Activated T-helper 17 cell treated with anti-CD3 and anti-CD28 coated beads, Interleukin-2, amount 50 U/mL, for 72 hours (primary cell): ENCODE measurements at regions not wholly inside any gene's neighbourhood (a gene's known extent, or its start where the extent isn't known, plus 50 kb on each side); places are given as distances from the start of the nearest gene placed in this dataset.

Source experiments
- ATAC-seq: fragments of 150-1000 bp; cut with Tn5 transposase; replicated peaks from 2 replicates; pipeline ENCODE4 v1.10.0; 2021; ENCODE audit warnings: mild to moderate bottlenecking, moderate library complexity
- H3K27ac Mint-ChIP-seq: one replicate; pipeline ENCODE4 v1.8.0; 2022; ENCODE audit warnings: mixed read lengths
- H3K27me3 Mint-ChIP-seq: one replicate; pipeline ENCODE4 v1.8.0; 2022; ENCODE audit warnings: mixed read lengths
- H3K36me3 Mint-ChIP-seq: one replicate; pipeline ENCODE4 v1.8.0; 2022; ENCODE audit warnings: low read depth, mild to moderate bottlenecking, mixed read lengths
- H3K4me1 Mint-ChIP-seq: one replicate; pipeline ENCODE4 v1.8.0; 2022; ENCODE audit warnings: mixed read lengths
- H3K4me3 Mint-ChIP-seq: one replicate; pipeline ENCODE4 v1.8.0; 2022; ENCODE audit warnings: mild to moderate bottlenecking, mixed read lengths
- H3K9me3 Mint-ChIP-seq: one replicate; pipeline ENCODE4 v1.8.0; 2022; ENCODE audit warnings: mixed read lengths

DNA sequence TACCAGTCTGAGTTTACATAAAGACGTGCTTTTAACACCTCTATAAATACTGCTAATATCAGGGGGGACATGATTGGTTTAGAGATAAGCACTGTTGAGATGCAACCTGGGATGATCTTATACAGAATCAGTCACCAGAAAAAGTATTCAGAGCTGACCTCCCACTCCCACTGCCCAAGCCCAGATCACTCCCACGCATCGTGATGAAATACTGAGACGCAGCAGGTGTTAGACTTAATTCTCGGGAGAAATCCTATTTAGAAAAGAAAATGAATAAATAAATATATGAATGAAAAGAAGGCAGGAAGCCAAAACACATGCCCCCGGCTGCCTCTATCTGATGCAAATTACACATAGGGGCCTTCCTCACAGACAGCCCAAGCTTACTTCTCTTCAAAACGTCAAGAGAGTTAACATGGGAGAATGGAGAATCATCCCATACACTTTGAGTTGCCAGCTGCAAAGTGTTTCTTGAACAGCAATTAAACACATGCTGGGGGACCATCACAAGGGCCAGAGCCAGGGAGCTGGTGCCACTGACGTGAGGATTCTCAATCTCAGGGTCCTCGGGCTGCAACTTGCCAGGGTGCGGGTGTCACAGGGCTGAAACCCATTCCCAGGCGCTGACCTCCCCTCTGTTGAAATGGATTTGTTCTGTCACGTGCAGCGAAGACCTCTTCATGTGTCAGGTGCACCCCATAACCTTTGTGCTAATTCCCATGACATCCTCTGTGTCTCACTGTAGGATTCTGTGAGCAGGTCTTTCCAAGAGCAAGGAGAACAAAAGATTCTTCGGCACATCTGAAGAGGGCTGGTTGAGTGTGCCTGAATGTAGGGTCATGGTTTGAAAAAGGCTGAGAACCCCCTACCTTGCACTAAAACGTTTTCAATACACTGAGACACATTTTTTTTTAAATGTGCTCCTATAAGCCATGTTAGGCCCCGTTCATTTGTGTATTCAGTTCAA, 764.2 kb upstream of the ARRDC4 start:
- H3K27me3 Mint-ChIP-seq, result no peaks in the 10 kb centered on the region
- H3K36me3 Mint-ChIP-seq, result no peaks in the 10 kb centered on the region
- peaks cover 7% of the 10 kb centered on the region for H3K9me3 Mint-ChIP-seq
- no peak overlapping the region for H3K4me3 Mint-ChIP-seq
- H3K4me1 Mint-ChIP-seq, result no peaks in the 10 kb centered on the region
- ATAC-seq, result no peak
- H3K27ac Mint-ChIP-seq, result no peak overlapping the region

- no peaks in the 10 kb centered on the region for H3K27me3 Mint-ChIP-seq
- H3K4me3 Mint-ChIP-seq, result no peak overlapping the region
- H3K9me3 Mint-ChIP-seq, result peaks cover 4% of the 10 kb centered on the region
Measured at GRCh38 chr15:97199393-97200051, 761.0 kb upstream of the ARRDC4 start.

GRCh38 chr15:97200161-97200560, 760.3 kb upstream of the ARRDC4 start:
- no peak for ATAC-seq
- H3K4me3 Mint-ChIP-seq, result no peak overlapping the region
- no peaks in the 10 kb centered on the region for H3K9me3 Mint-ChIP-seq
- no peaks in the 10 kb centered on the region for H3K36me3 Mint-ChIP-seq
- H3K27ac Mint-ChIP-seq, result no peak overlapping the region
- H3K27me3 Mint-ChIP-seq, result no peaks in the 10 kb centered on the region
- H3K4me1 Mint-ChIP-seq, result no peaks in the 10 kb centered on the region

More at GRCh38 chr15:97199393-97200051, 761.0 kb upstream of the ARRDC4 start:
- ATAC-seq, result no peak
- H3K4me1 Mint-ChIP-seq, result no peaks in the 10 kb centered on the region
- no peaks in the 10 kb centered on the region for H3K36me3 Mint-ChIP-seq
- no peak overlapping the region for H3K27ac Mint-ChIP-seq

- no peaks in the 10 kb centered on the region for H3K36me3 Mint-ChIP-seq
- H3K4me1 Mint-ChIP-seq, result no peaks in the 10 kb centered on the region
- H3K27me3 Mint-ChIP-seq, result no peaks in the 10 kb centered on the region
- no peak for ATAC-seq
- no peak overlapping the region for H3K27ac Mint-ChIP-seq
- H3K4me3 Mint-ChIP-seq, result no peak overlapping the region
- no peaks in the 10 kb centered on the region for H3K9me3 Mint-ChIP-seq
Measured at GRCh38 chr15:97210277-97210676, 750.2 kb upstream of the ARRDC4 start.

GRCh38 chr15:97215629-97216028, 744.9 kb upstream of the ARRDC4 start:
- Mint-ChIP-seq H3K27me3 (no peaks in the 10 kb centered on the region), H3K9me3 (no peaks in the 10 kb centered on the region)

DNA sequence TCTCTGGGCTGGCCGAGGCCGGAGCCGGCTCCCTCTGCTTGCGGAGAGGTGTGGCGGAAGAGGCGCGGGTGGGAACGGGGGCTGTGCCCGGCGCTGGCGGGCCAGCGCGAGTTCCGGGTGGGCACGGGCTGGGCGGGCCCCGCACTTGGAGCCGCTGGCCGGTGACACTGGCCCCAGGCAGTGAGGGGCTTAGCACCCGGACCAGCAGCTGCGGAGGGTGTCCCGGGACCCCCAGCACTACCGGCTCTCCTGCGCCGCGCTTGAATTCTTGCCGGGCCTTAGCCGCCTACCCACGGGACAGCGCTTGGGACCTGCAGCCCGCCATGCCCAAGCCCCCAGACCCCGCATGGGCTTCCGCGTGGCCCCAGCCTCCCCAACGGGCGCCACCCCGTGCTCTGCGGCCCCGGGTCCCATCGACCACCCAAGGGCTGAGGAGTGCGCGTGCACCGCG, 736.3 kb upstream of the ARRDC4 start:
- Mint-ChIP-seq H3K36me3 (no peaks in the 10 kb centered on the region), H3K27ac (no peak overlapping the region), H3K4me1 (no peaks in the 10 kb centered on the region), H3K4me3 (no peak overlapping the region), H3K9me3 (no peaks in the 10 kb centered on the region), H3K27me3 (no peaks in the 10 kb centered on the region)
- no peak for ATAC-seq

More at GRCh38 chr15:97215629-97216028, 744.9 kb upstream of the ARRDC4 start:
- ATAC-seq, result no peak
- no peak overlapping the region for H3K27ac Mint-ChIP-seq
- no peak overlapping the region for H3K4me3 Mint-ChIP-seq
- no peaks in the 10 kb centered on the region for H3K36me3 Mint-ChIP-seq
- H3K4me1 Mint-ChIP-seq, result no peaks in the 10 kb centered on the region

DNA sequence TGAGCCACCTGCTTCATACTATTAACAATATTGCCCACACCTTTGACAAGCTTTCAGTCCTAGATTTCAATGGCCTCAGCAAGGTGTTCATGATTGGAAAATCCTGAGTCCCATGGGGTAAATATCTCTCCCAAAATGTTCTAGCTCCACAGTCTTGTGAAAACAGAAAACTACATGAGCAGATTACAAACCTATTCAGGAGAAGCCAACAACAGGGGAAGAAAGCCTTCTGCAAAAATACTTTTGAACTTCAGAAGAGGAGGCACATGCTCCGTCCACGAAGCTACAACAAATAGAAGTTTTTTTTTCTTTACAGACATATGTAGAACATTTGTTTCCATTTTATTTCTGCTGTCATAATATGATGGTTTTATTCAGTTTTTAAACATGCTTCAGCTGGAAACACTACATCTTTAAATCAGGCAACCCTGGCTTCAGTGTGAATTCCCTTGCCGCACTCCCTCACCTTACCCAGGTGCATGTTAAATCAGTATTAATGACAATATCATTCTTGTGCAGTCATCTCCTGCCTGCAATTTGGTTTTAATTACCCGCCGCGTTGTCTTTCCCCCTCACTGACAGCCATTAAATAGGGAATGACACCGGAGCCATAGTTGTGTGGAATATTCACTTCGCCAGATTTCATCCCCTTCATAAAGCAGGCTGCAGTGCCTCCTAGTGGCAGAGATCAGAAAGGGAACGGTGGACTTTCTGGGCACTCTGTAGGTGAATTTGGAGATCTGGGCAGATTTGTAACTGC, 725.5 kb upstream of the ARRDC4 start:
- Mint-ChIP-seq H3K9me3 (peaks cover 3% of the 10 kb centered on the region), H3K27me3 (no peaks in the 10 kb centered on the region), H3K4me3 (no peak overlapping the region), H3K4me1 (peaks cover 3% of the 10 kb centered on the region), H3K36me3 (no peaks in the 10 kb centered on the region), H3K27ac (no peak overlapping the region)
- ATAC-seq, result no peak

GRCh38 chr15:97235611-97235985, 724.9 kb upstream of the ARRDC4 start:
- H3K9me3 Mint-ChIP-seq, result peaks cover 3% of the 10 kb centered on the region
- H3K4me3 Mint-ChIP-seq, result no peak overlapping the region
- peaks cover 3% of the 10 kb centered on the region for H3K4me1 Mint-ChIP-seq
- ATAC-seq, result no peak
- no peaks in the 10 kb centered on the region for H3K27me3 Mint-ChIP-seq
- H3K27ac Mint-ChIP-seq, result no peak overlapping the region
- no peaks in the 10 kb centered on the region for H3K36me3 Mint-ChIP-seq

DNA sequence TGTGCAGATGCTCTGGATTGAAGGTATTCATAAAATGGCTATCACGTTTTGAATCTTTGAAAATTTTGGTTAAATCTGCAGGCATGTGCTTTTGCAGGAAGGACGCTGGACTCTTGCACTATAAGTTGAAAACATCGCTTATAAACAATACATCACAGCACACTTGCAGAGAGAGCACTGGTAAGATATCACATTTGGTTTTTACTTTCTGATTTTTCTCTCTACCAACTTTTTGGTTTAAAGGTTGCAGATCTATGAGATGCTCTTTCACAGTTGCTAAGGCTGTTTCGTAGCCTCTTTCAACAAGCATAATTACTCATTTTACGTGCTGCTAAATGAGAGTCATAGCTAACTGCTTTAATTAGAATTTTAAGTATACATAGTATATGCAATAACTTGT, 724.4 kb upstream of the ARRDC4 start:
- Mint-ChIP-seq H3K9me3 (peaks cover 3% of the 10 kb centered on the region), H3K27me3 (no peaks in the 10 kb centered on the region), H3K36me3 (no peaks in the 10 kb centered on the region), H3K4me1 (peaks cover 3% of the 10 kb centered on the region), H3K27ac (no peak overlapping the region), H3K4me3 (no peak overlapping the region)
- no peak for ATAC-seq

DNA sequence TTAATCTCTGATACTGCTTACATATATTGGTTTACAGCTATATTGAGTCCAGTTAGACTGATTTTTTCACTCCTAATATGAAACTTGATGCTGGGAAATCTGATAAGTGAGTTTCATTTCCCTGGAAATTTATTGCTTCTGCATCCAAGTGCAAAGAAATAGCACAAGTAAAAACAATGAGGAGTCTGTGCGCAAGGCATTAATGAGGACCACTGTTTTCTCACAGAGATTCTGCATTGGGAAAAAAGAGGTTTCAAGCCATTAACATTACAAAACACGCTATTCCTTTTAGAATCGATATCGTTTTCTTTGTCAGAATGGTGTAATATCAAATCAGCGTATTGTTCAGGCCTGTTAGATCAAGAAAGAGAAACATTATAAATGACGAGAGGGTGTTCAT, 723.3 kb upstream of the ARRDC4 start:
- no peak for ATAC-seq
- no peak overlapping the region for H3K4me3 Mint-ChIP-seq
- no peak overlapping the region for H3K27ac Mint-ChIP-seq
- peaks cover 3% of the 10 kb centered on the region for H3K4me1 Mint-ChIP-seq
- no peaks in the 10 kb centered on the region for H3K27me3 Mint-ChIP-seq
- H3K36me3 Mint-ChIP-seq, result no peaks in the 10 kb centered on the region
- H3K9me3 Mint-ChIP-seq, result peaks cover 3% of the 10 kb centered on the region

GRCh38 chr15:97248376-97248775, 712.1 kb upstream of the ARRDC4 start:
- Mint-ChIP-seq H3K4me1 (no peaks in the 10 kb centered on the region), H3K27me3 (no peaks in the 10 kb centered on the region), H3K4me3 (no peak overlapping the region), H3K27ac (no peak overlapping the region), H3K9me3 (peaks cover 21% of the 10 kb centered on the region), H3K36me3 (no peaks in the 10 kb centered on the region)
- ATAC-seq, result no peak

DNA sequence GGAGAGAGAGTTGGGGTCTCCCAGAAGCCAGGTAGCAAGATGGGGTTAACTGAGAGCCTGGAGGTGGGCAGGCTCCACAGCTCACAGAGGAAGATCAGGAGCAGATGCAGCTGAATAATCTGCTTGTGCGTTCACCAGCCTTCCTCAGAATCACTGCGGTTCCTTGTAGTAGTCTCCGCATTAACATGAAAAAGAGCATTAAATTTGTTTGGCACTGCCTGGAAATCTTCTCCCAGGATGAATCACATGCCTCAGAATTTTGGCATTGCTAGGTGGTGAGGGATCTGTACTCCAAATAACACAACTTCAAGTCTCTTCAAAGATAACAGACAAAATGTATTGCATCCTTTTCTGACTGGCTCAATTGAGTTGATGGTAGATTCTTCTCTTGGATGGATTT, 700.6 kb upstream of the ARRDC4 start:
- H3K36me3 Mint-ChIP-seq, result no peaks in the 10 kb centered on the region
- H3K27me3 Mint-ChIP-seq, result no peaks in the 10 kb centered on the region
- H3K4me1 Mint-ChIP-seq, result no peaks in the 10 kb centered on the region
- H3K27ac Mint-ChIP-seq, result no peak overlapping the region
- no peak for ATAC-seq
- no peak overlapping the region for H3K4me3 Mint-ChIP-seq
- H3K9me3 Mint-ChIP-seq, result peaks cover 18% of the 10 kb centered on the region

DNA sequence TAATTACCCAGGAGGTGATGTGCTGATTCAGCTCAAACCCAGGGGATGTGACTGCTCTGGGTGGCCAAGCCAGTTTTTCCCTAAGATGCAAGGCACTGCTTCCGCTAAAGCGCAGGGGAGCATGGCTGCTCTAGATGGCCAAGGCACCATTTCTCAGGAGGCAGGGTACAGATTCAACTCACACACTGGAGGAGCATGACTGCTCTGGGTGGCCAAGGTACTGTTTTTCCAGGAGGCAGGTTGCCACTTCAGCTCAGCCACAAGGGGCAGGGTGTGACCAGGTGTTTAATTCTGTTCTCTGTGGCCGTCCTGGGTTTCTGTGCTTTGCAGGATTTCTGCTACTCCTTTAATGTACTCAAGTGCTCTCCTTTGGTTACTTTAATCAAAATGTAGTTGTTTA, 659.3 kb upstream of the ARRDC4 start:
- peaks cover 3% of the 10 kb centered on the region for H3K9me3 Mint-ChIP-seq
- H3K4me3 Mint-ChIP-seq, result no peak overlapping the region
- H3K27ac Mint-ChIP-seq, result no peak overlapping the region
- no peaks in the 10 kb centered on the region for H3K4me1 Mint-ChIP-seq
- H3K27me3 Mint-ChIP-seq, result no peaks in the 10 kb centered on the region
- no peaks in the 10 kb centered on the region for H3K36me3 Mint-ChIP-seq
- no peak for ATAC-seq

GRCh38 chr15:97316362-97316761, 644.1 kb upstream of the ARRDC4 start:
- no peaks in the 10 kb centered on the region for H3K36me3 Mint-ChIP-seq
- H3K27me3 Mint-ChIP-seq, result no peaks in the 10 kb centered on the region
- no peak overlapping the region for H3K4me3 Mint-ChIP-seq
- H3K4me1 Mint-ChIP-seq, result no peaks in the 10 kb centered on the region
- no peak for ATAC-seq
- peaks cover 12% of the 10 kb centered on the region for H3K9me3 Mint-ChIP-seq
- H3K27ac Mint-ChIP-seq, result no peak overlapping the region
